OCI-LY7 (cell line): ENCODE measurements at regions not wholly inside any gene's neighbourhood (a gene's known extent, or its start where the extent isn't known, plus 50 kb on each side); places are given as distances from the start of the nearest gene placed in this dataset.
"Not testable (repeated sequence)": the region's sequence is repeated elsewhere in the genome, so short reads cannot be mapped to it uniquely, and the experiment has no call there.

Experiments used
- EZH2phosphoT487 ChIP-seq: fragments of 200-600 bp; sonication (generic); IDR thresholded peaks from 2 replicates; pipeline ENCODE4 v1.6.1; 2018; ENCODE audit warnings: low read depth, borderline replicate concordance, mild to moderate bottlenecking, mixed run types, antibody characterized with exemption, low read length, moderate library complexity, mixed read lengths
- TF ChIP-seq, protein P1 (sequence below): fragments of 200-600 bp; sonication (generic); conservative IDR thresholded peaks from 2 replicates; pipeline ENCODE4 v1.5.1; 2014; ENCODE audit warnings: mild to moderate bottlenecking, antibody characterized with exemption, low read length, moderate library complexity, mixed read lengths

DNA sequence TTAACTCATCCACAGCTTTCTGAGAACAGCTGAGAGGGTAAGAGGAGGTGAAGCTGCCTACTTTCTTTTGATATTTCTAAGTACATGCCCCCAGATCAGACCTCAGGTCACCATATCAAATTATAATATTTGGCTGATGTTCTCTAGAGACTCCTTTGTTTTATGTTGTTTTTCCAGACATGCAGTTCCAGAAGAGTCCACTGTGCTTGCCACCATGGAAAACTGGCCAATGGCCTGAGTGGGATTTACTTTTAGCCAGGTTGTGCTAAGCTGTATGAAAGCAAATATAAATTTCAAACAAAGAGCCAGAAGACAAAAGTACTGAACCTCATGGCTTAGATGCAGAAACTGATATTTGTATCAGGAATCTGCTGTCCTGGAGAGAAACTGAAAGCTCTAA, 123.6 kb upstream of the METTL14 start:
- TF ChIP-seq, protein P1, sequence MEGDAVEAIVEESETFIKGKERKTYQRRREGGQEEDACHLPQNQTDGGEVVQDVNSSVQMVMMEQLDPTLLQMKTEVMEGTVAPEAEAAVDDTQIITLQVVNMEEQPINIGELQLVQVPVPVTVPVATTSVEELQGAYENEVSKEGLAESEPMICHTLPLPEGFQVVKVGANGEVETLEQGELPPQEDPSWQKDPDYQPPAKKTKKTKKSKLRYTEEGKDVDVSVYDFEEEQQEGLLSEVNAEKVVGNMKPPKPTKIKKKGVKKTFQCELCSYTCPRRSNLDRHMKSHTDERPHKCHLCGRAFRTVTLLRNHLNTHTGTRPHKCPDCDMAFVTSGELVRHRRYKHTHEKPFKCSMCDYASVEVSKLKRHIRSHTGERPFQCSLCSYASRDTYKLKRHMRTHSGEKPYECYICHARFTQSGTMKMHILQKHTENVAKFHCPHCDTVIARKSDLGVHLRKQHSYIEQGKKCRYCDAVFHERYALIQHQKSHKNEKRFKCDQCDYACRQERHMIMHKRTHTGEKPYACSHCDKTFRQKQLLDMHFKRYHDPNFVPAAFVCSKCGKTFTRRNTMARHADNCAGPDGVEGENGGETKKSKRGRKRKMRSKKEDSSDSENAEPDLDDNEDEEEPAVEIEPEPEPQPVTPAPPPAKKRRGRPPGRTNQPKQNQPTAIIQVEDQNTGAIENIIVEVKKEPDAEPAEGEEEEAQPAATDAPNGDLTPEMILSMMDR = not testable (repeated sequence)
- not testable (repeated sequence) for TF ChIP-seq EZH2phosphoT487
